ENCODE measurements at regions not wholly inside any gene's neighbourhood (a gene's known extent, or its start where the extent isn't known, plus 50 kb on each side); places are given as distances from the start of the nearest gene placed in this dataset.

DNA sequence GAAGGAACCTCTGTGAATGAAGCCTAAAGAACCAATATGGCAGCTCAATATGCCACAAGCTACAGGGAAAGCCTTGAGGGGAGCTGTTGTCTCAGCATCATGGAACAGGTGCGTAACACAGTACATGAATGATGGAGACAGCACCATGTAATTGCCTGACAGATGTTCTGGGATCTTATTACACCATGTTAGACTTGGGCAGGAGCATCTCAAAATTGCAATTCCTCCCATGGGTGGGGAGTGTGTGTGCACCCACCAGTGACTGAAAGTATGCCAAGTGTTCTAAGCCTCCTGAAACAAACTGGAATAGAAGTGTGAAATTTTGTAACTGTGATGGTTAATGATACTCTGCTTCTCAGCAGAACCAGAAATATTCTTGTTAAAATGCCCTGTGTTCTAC, 151.0 kb upstream of the SRRM4 start:
- no peak for DNase-seq (ENCODE audit: low read depth)
- TF ChIP-seq, protein P1, sequence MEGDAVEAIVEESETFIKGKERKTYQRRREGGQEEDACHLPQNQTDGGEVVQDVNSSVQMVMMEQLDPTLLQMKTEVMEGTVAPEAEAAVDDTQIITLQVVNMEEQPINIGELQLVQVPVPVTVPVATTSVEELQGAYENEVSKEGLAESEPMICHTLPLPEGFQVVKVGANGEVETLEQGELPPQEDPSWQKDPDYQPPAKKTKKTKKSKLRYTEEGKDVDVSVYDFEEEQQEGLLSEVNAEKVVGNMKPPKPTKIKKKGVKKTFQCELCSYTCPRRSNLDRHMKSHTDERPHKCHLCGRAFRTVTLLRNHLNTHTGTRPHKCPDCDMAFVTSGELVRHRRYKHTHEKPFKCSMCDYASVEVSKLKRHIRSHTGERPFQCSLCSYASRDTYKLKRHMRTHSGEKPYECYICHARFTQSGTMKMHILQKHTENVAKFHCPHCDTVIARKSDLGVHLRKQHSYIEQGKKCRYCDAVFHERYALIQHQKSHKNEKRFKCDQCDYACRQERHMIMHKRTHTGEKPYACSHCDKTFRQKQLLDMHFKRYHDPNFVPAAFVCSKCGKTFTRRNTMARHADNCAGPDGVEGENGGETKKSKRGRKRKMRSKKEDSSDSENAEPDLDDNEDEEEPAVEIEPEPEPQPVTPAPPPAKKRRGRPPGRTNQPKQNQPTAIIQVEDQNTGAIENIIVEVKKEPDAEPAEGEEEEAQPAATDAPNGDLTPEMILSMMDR (conservative IDR thresholded peaks at IDR 0.05; ENCODE audit: control insufficient read depth, insufficient read depth, low read depth, low read length) = no peak
- H3K4me3 ChIP-seq (ENCODE audit: control insufficient read depth, low read depth, low read length) = no peak overlapping the region

DNA sequence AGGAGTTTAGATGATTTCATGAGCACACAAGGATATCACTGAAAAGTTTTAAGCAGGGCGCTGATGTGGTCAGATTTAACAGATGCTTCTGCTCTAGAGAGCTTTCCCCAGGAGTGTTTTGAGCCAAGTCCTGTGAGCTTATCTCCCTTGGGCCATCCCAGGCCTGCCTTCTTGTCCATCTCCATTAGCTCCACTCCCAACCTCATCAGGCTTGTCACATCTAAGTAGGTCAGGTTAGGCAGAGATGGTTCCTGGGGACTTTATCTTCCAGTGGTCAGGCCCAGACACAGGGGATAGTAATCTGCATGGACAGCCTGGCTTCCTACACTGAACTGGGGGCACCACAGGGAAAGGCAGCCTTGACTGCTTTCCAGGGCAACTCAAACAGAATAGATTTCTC, 145.4 kb upstream of the SRRM4 start:
- TF ChIP-seq, protein P1 (conservative IDR thresholded peaks at IDR 0.05; ENCODE audit: control insufficient read depth, insufficient read depth, low read depth, low read length) = no peak

DNA sequence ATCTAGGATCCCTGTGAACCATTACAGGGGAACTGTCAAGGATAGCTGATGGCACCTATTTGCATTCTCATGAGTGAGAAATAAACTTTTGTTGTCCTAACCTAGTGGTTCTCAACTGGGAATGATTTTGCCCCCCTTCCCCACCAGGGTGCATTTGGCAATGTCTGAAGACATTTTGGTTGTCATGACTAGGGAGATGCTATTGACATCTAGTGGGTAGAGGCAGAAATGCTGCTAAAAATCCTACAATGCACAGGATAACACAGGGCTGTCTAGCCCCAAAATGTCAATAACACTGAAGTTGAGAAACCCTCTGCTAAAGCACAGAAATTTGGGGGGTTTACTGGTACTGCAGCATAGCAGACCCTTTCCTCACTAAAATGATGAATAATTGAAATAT, 140.9 kb upstream of the SRRM4 start:
- TF ChIP-seq, protein P1 (conservative IDR thresholded peaks at IDR 0.05; ENCODE audit: control insufficient read depth, insufficient read depth, low read depth, low read length) = no peak
- no peak for DNase-seq (ENCODE audit: low read depth)

More for the DNA sequence above, 145.4 kb upstream of the SRRM4 start:
- no peak for DNase-seq (ENCODE audit: low read depth)
- no peak overlapping the region for H3K4me3 ChIP-seq (ENCODE audit: control insufficient read depth, low read depth, low read length)

DNA sequence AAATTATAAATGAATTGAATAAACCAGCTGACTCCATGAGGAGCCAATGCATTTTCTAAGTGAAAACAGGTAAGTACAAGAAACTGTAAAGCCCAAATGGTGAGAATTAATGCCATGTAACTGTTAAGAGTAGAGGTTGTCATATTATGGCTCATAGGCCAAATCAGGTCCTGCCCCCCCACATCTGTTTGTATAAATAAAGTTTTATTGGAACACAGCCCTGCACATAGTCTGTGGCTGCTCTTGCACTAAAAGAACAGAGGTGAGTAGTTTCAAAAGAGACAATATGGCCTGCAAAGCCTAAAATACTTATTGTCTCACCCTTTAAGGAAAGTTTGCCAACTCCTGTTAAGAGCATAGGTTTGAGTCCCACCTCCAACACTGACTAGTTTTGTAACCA, 140.5 kb upstream of the SRRM4 start:
- no peak overlapping the region for H3K4me3 ChIP-seq (ENCODE audit: control insufficient read depth, low read depth, low read length)
- TF ChIP-seq, protein P1 (conservative IDR thresholded peaks at IDR 0.05; ENCODE audit: control insufficient read depth, insufficient read depth, low read depth, low read length) = no peak
- DNase-seq (ENCODE audit: low read depth) = no peak

More for the DNA sequence above, 140.9 kb upstream of the SRRM4 start:
- no peak overlapping the region for H3K4me3 ChIP-seq (ENCODE audit: control insufficient read depth, low read depth, low read length)

DNA sequence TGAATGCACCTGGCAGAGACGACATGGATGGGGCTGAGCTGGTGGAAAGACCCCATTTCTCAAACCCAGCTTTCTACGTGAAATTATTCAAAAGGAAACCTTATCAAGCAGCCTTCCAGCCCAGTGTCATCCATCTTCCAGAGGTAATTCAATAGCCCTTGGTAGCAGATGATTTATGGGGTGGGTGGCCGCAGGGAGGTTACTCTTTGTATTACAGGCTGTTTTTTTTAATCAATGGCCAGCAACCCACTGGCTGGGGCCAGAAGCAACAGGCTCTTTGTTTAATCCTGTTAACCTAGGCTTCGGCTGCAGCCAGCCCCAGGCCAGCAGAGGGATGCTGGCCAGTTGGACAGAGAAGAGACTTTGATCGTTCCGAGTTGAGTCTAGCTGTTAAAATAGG, 139.8 kb upstream of the SRRM4 start:
- no peak for DNase-seq (ENCODE audit: low read depth)
- no peak overlapping the region for H3K4me3 ChIP-seq (ENCODE audit: control insufficient read depth, low read depth, low read length)
- TF ChIP-seq, protein P1 (conservative IDR thresholded peaks at IDR 0.05; ENCODE audit: control insufficient read depth, insufficient read depth, low read depth, low read length) = no peak

DNA sequence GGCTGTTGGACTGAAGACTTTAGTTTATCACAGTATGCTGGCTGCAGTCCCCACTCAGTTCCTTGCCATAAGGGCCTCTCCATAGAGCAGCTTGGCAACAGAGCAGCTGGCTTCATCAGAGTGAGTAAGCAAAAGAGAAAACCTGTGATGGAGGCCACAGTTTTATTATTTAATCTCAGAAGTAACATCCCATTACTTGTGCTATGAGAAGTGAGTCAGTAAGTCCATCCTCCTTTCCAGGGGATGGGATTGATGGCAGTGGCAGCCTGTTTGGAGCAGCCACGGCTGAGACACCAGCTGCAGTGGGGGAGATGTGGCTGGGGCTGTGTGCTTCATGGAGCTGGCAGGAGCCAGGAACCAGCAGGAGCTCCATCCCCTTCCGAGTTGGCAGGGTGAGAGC, 138.5 kb upstream of the SRRM4 start:
- TF ChIP-seq, protein P1 (conservative IDR thresholded peaks at IDR 0.05; ENCODE audit: control insufficient read depth, insufficient read depth, low read depth, low read length) = no peak

DNA sequence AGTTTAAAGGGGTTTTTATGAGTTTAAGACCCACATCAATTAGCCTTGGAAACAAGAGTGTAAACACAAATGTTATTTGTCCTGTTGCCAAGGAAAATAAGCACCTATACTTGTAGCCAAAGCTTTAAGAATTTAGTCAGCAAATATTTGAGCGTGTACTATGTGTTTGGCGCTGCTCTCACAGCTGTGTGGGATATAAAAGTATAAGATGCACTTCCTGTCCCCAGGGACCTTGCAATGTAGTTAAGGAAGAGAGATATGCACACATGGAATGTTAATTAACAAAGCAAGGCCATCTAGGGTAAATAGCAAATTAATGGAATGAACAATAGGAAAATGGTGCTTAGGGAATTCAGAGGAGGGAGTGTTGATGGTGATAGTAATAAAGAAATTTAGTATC, 134.9 kb upstream of the SRRM4 start:
- TF ChIP-seq, protein P1 (conservative IDR thresholded peaks at IDR 0.05; ENCODE audit: control insufficient read depth, insufficient read depth, low read depth, low read length) = no peak
- no peak overlapping the region for H3K4me3 ChIP-seq (ENCODE audit: control insufficient read depth, low read depth, low read length)
- DNase-seq (ENCODE audit: low read depth) = no peak

More for the DNA sequence above, 138.5 kb upstream of the SRRM4 start:
- DNase-seq (ENCODE audit: low read depth) = no peak
- H3K4me3 ChIP-seq (ENCODE audit: control insufficient read depth, low read depth, low read length) = no peak overlapping the region
